Trophoblast cell (in vitro differentiated cells and primary cell): ENCODE measurements at regions not wholly inside any gene's neighbourhood (a gene's known extent, or its start where the extent isn't known, plus 50 kb on each side); places are given as distances from the start of the nearest gene placed in this dataset.
A peak's percentile ranks its signal among the peaks of the same experiment; 100 is the strongest.

Experiments used
- DNase-seq, 2 donors: peaks; one replicate each; pipeline ENCODE4 v3.0.0-alpha.2; 2016
- H2AFZ ChIP-seq: 2 replicates; pipeline ENCODE4 v1.6.1; 2013; ENCODE audit warnings: low read length, moderate library complexity, mild to moderate bottlenecking; ENCODE audit not compliant: insufficient read depth, poor library complexity
- H2AK5ac ChIP-seq: 2 replicates; pipeline ENCODE4 v1.6.1; 2013; ENCODE audit warnings: mild to moderate bottlenecking, low read length
- H2BK120ac ChIP-seq: 2 replicates; pipeline ENCODE4 v1.6.1; 2013; ENCODE audit warnings: low read length, mild to moderate bottlenecking, moderate library complexity; ENCODE audit not compliant: insufficient read depth, poor library complexity
- H2BK12ac ChIP-seq: 2 replicates; pipeline ENCODE4 v1.6.1; 2013; ENCODE audit warnings: mild to moderate bottlenecking, low read length, moderate library complexity
- H2BK5ac ChIP-seq: 2 replicates; pipeline ENCODE4 v1.6.1; 2013; ENCODE audit warnings: low read length, low read depth, moderate library complexity, mild to moderate bottlenecking; ENCODE audit not compliant: poor library complexity
- H3K14ac ChIP-seq: 2 replicates; pipeline ENCODE4 v1.6.1; 2013; ENCODE audit warnings: mild to moderate bottlenecking, low read length
- H3K18ac ChIP-seq: 2 replicates; pipeline ENCODE4 v1.6.1; 2013; ENCODE audit warnings: mild to moderate bottlenecking, low read length
- H3K23ac ChIP-seq: 2 replicates; pipeline ENCODE4 v1.6.1; 2013; ENCODE audit warnings: low read length
- H3K27ac ChIP-seq: 2 replicates; pipeline ENCODE4 v1.5.1; 2013; ENCODE audit warnings: low read depth, mild to moderate bottlenecking, inconsistent platforms, low read length, moderate library complexity
- H3K27me3 ChIP-seq: 2 replicates; pipeline ENCODE4 v1.6.1; 2013; ENCODE audit warnings: inconsistent platforms, mild to moderate bottlenecking, low read length, moderate library complexity; ENCODE audit not compliant: insufficient read depth
- H3K36me3 ChIP-seq, 2 experiments: 1 replicate in 1 of 2; 2 replicates in 1 of 2; pipeline ENCODE4 v1.6.1; 2013; ENCODE audit warnings: low read length in 2 of 2, mild to moderate bottlenecking in 2 of 2, moderate library complexity in 1 of 2; ENCODE audit not compliant: insufficient read depth in 2 of 2, control insufficient read depth in 1 of 2
- H3K4ac ChIP-seq: 2 replicates; pipeline ENCODE4 v1.6.1; 2013; ENCODE audit warnings: low read depth, mild to moderate bottlenecking, low read length, moderate library complexity
- H3K4me1 ChIP-seq, 2 experiments: 1 replicate in 1 of 2; 2 replicates in 1 of 2; pipeline ENCODE4 v1.6.1; 2013; ENCODE audit warnings: low read length in 2 of 2, mild to moderate bottlenecking in 2 of 2, moderate library complexity in 1 of 2; ENCODE audit not compliant: insufficient read depth in 2 of 2, control insufficient read depth in 1 of 2
- H3K4me2 ChIP-seq: 2 replicates; pipeline ENCODE4 v1.6.1; 2013; ENCODE audit warnings: inconsistent platforms, mild to moderate bottlenecking, low read length, moderate library complexity
- H3K4me3 ChIP-seq: 2 replicates; pipeline ENCODE4 v1.5.1; 2013; ENCODE audit warnings: mild to moderate bottlenecking, low read depth, low read length, inconsistent platforms
- H3K79me1 ChIP-seq: one replicate; pipeline ENCODE4 v1.6.1; 2013; ENCODE audit warnings: low read length
- H3K79me2 ChIP-seq: 2 replicates; pipeline ENCODE4 v1.6.1; 2013; ENCODE audit warnings: low read length, mild to moderate bottlenecking; ENCODE audit not compliant: control insufficient read depth, insufficient read depth, poor library complexity
- H3K9ac ChIP-seq: 2 replicates; pipeline ENCODE4 v1.6.1; 2013; ENCODE audit warnings: mild to moderate bottlenecking, low read length
- H3K9me3 ChIP-seq: 2 replicates; pipeline ENCODE4 v1.6.1; 2013; ENCODE audit warnings: low read depth, mild to moderate bottlenecking, control low read depth, inconsistent platforms, low read length; ENCODE audit not compliant: insufficient read depth
- H4K12ac ChIP-seq: 2 replicates; pipeline ENCODE4 v1.6.1; 2013; ENCODE audit warnings: low read depth, mild to moderate bottlenecking, low read length, moderate library complexity
- H4K8ac ChIP-seq: 2 replicates; pipeline ENCODE4 v1.6.1; 2013; ENCODE audit warnings: low read depth, mild to moderate bottlenecking, low read length, moderate library complexity
- H4K91ac ChIP-seq: one replicate; pipeline ENCODE4 v1.6.1; 2013; ENCODE audit warnings: low read depth, mild to moderate bottlenecking, low read length, moderate library complexity
- WGBS: extraction: QIAGEN DNeasy Blood & Tissue Kit; methylation state at CpG from one replicate; pipeline ENCODE4 v1.1.7; 2013; ENCODE audit warnings: missing lambda C conversion rate; ENCODE audit not compliant: insufficient read length, insufficient coverage; ENCODE audit errors: extremely low coverage; 5-methylcytosine and 5-hydroxymethylcytosine counted together

DNA sequence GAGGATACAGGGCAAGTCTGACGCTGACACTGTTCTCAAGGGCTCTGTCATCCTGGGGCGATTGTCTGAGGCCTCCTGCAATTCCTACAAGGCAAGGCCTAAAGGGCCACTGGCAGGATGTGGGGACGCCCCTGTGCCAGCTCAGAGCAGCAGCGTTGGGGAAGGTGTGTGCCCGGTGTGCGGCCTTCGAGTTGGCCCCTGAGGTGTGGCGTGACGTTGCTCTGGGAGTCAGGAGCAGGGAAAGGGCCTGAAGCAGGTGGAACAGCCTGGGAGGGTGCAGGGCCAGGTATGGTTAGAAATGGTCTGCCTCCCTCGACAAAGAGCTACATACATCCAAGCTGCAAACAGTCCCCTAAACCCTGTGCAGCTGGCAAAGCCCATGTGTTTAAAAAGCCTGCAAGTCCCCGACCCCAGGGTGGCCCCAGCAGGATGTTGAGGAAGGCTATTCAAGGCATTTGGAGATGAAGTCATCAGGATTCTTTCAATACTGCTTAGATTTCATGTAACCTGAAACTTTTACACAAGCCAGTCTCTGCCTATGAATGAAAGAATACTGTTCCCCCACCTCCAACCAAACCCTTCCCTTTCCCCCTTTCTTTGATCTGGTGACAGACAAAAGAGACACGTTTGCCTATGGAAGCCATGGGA is 142.5 kb upstream of the TNS3 start:
- peak in 1 of 2 donors; percentile 60 for DNase-seq
- peak overlapping the region; percentile 26 for H3K4me2 ChIP-seq

DNA sequence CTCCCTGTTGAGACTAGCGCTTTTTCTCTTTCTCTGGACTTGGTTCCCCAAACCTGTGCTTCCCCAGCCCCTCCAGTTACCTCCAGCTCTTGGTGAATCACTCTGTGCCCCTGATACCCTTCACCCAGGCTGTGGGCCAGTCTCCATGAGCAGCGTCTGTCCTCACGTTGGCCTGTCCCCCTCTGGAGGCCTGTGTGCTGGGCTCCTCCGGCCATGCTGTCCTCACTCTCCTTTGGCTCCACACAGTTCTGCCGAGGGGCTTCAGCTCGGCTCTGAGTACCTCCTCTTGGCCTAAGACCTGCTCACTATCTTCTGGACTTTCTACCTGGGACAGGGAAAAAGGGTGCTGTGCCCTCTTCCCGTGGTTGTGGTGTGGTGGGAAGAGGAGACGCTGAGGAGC is 140.2 kb upstream of the TNS3 start:
- Histone ChIP-seq H2BK5ac (peak overlapping the region; percentile 49), H3K27ac (no peak overlapping the region), H3K14ac (peak overlapping the region; percentile 89), H3K9me3 (peaks cover 3% of the 10 kb centered on the region), H2BK12ac (peak overlapping the region; percentile 94), H3K9ac (no peak overlapping the region), H4K91ac (peak overlapping the region; percentile 80), H3K4ac (peak overlapping the region; percentile 39), H2AFZ (peak overlapping the region; percentile 19), H2AK5ac (peak overlapping the region; percentile 65), H3K36me3 (no peaks in the 10 kb centered on the region), H3K4me3 (no peak overlapping the region), H3K79me2 (peaks cover 5% of the 10 kb centered on the region), H4K8ac (peak overlapping the region; percentile 46), H3K23ac (no peak overlapping the region), H3K79me1 (peaks cover 17% of the 10 kb centered on the region), H3K18ac (peak overlapping the region; percentile 25), H3K4me1 (peaks cover 18 to 24% of the 10 kb centered on the region in 2 experiments), H3K4me2 (no peak overlapping the region), H4K12ac (no peak overlapping the region), H2BK120ac (peak overlapping the region; percentile 52), H3K27me3 (no peaks in the 10 kb centered on the region)
- DNase-seq: no peak
- no CpG with 5 or more reads among the region's 8 CpGs for WGBS

More for the DNA sequence above, 142.5 kb upstream of the TNS3 start:
- Histone ChIP-seq H2AFZ (no peak overlapping the region), H3K27ac (peak overlapping the region; percentile 7), H3K36me3 (no peaks in the 10 kb centered on the region), H4K91ac (peak overlapping the region; percentile 84), H3K79me1 (peaks cover 17% of the 10 kb centered on the region), H2BK12ac (peak overlapping the region; percentile 91), H3K14ac (peak overlapping the region; percentile 88), H3K9me3 (peaks cover 3% of the 10 kb centered on the region), H3K9ac (no peak overlapping the region), H4K12ac (no peak overlapping the region), H3K79me2 (peaks cover 5% of the 10 kb centered on the region), H3K4ac (peak overlapping the region; percentile 71), H3K18ac (peak overlapping the region; percentile 79), H4K8ac (peak overlapping the region; percentile 55), H3K4me3 (no peak overlapping the region), H3K27me3 (no peaks in the 10 kb centered on the region), H3K4me1 (peaks cover 18 to 24% of the 10 kb centered on the region in 2 experiments), H2AK5ac (peak overlapping the region; percentile 82), H2BK120ac (peak overlapping the region; percentile 71), H2BK5ac (peak overlapping the region; percentile 35), H3K23ac (no peak overlapping the region)
- WGBS: no CpG with 5 or more reads among the region's 12 CpGs

DNA sequence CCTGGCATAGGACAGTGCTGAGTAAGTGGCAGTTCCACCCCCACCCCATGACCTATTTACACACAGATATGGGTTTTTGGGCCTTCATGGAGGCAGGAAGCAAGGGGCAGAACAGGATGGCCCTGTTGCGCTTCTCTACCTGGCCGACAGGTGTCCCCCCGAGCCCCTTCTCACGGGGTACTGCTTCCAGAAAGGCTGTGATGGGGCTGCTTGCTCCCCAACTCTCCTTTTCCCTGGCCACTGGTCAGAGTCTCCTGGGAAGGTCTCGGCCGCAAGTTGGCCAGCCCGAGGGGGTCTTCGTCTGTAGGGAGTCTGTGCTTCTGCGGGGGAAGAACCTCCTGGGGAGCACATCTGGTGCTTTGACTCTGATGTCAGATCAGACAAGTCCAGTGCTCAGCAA is 139.8 kb upstream of the TNS3 start:
- H3K18ac ChIP-seq: no peak overlapping the region
- H3K4me3 ChIP-seq: no peak overlapping the region
- H4K91ac ChIP-seq: peak overlapping the region; percentile 80
- H3K27me3 ChIP-seq: no peaks in the 10 kb centered on the region
- H4K12ac ChIP-seq: no peak overlapping the region
- peaks cover 17% of the 10 kb centered on the region for H3K79me1 ChIP-seq
- no peaks in the 10 kb centered on the region for H3K36me3 ChIP-seq
- peak in 1 of 2 donors; percentile 17 for DNase-seq
- H2BK120ac ChIP-seq: peak overlapping the region; percentile 17
- peaks cover 18 to 24% of the 10 kb centered on the region in 2 experiments for H3K4me1 ChIP-seq
- no peak overlapping the region for H2AK5ac ChIP-seq
- no peak overlapping the region for H3K4ac ChIP-seq
- peak overlapping the region; percentile 94 for H2BK12ac ChIP-seq
- H3K9me3 ChIP-seq: peaks cover 3% of the 10 kb centered on the region
- no peak overlapping the region for H4K8ac ChIP-seq
- no peak overlapping the region for H3K23ac ChIP-seq
- no peak overlapping the region for H3K14ac ChIP-seq
- H2BK5ac ChIP-seq: no peak overlapping the region
- peaks cover 5% of the 10 kb centered on the region for H3K79me2 ChIP-seq
- no CpG with 5 or more reads among the region's 9 CpGs for WGBS
- H2AFZ ChIP-seq: no peak overlapping the region
- no peak overlapping the region for H3K4me2 ChIP-seq
- no peak overlapping the region for H3K9ac ChIP-seq
- no peak overlapping the region for H3K27ac ChIP-seq

DNA sequence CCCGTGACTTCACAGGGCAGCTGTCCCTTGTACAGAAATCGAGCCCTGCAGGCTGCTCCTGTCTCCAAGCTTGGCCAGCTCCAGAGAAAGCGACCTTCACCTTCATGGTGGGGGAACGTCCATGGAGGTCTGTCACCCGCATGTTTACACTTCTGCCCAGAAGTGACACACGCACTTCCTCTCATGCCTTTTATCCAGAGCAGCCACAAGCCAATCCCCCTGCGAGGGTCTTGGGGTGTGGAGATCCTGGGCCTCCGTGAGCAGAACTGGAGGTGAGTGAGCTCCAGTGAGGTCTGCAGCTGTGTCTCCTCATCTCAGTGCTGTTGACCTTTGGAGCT is 139.0 kb upstream of the TNS3 start:
- WGBS: no CpG with 5 or more reads among the region's 8 CpGs
- H2AFZ ChIP-seq: no peak overlapping the region
- peaks cover 5% of the 10 kb centered on the region for H3K79me2 ChIP-seq
- H3K9ac ChIP-seq: no peak overlapping the region
- peaks cover 17% of the 10 kb centered on the region for H3K79me1 ChIP-seq
- H3K9me3 ChIP-seq: peaks cover 3% of the 10 kb centered on the region
- H3K23ac ChIP-seq: no peak overlapping the region
- H3K4ac ChIP-seq: no peak overlapping the region
- peak overlapping the region; percentile 30 for H3K14ac ChIP-seq
- peak overlapping the region; percentile 74 for H2BK12ac ChIP-seq
- H2BK5ac ChIP-seq: no peak overlapping the region
- H3K4me2 ChIP-seq: no peak overlapping the region
- no peak overlapping the region for H4K8ac ChIP-seq
- peak overlapping the region; percentile 61 for H2AK5ac ChIP-seq
- no peak for DNase-seq
- H3K18ac ChIP-seq: no peak overlapping the region
- no peak overlapping the region for H3K4me3 ChIP-seq
- no peak overlapping the region for H4K91ac ChIP-seq
- no peak overlapping the region for H4K12ac ChIP-seq
- H3K27me3 ChIP-seq: no peaks in the 10 kb centered on the region
- H2BK120ac ChIP-seq: no peak overlapping the region
- peaks cover 18 to 24% of the 10 kb centered on the region in 2 experiments for H3K4me1 ChIP-seq
- H3K27ac ChIP-seq: no peak overlapping the region
- no peaks in the 10 kb centered on the region for H3K36me3 ChIP-seq
